ENCODE measurements at regions not wholly inside any gene's neighbourhood (a gene's known extent, or its start where the extent isn't known, plus 50 kb on each side); places are given as distances from the start of the nearest gene placed in this dataset.
A peak's percentile ranks its signal among the peaks of the same experiment; 100 is the strongest.
"Not testable (repeated sequence)": the region's sequence is repeated elsewhere in the genome, so short reads cannot be mapped to it uniquely, and the experiment has no call there.

- DNase-seq (no peak), FAIRE-seq (no peak)
- Histone ChIP-seq H3K4me3 (ENCODE audit: low read length in 3 of 3) (no peak overlapping the region), H3K27ac (ENCODE audit: low read depth in 2 of 2, low read length in 2 of 2) (no peak overlapping the region), H3K36me3 (ENCODE audit: control insufficient read depth in 2 of 3, insufficient read depth in 3 of 3, low read length in 3 of 3) (no peaks in the 10 kb centered on the region), H3K4me1 (ENCODE audit: control insufficient read depth in 2 of 3, insufficient read depth in 2 of 3, low read depth in 1 of 3, low read length in 3 of 3) (peaks cover 0 to 22% (median 0%) of the 10 kb centered on the region in 3 donors), H3K9ac (ENCODE audit: low read length in 3 of 3) (peak overlapping the region in 1 of 3 donors; percentile 19), H3K27me3 (ENCODE audit: control insufficient read depth, insufficient read depth, low read length) (no peaks in the 10 kb centered on the region), H3K9me3 (ENCODE audit: control insufficient read depth in 2 of 3, insufficient read depth in 1 of 3, low read length in 3 of 3) (no peaks in the 10 kb centered on the region)
- TF ChIP-seq CTCF (IDR thresholded peaks at IDR 0.05; ENCODE audit: borderline replicate concordance, extremely low read depth, insufficient read depth): no peak
- intact Hi-C loops (cut with DNase I): no loop called here
Observed at GRCh38 chr17:83204230-83204725, 124.9 kb downstream of the METRNL start.

- peak overlapping the region in 1 of 3 donors; percentile 19 for H3K9ac ChIP-seq (ENCODE audit: low read length in 3 of 3)
- FAIRE-seq; H3K27ac ChIP-seq (ENCODE audit: low read depth in 2 of 2, low read length in 2 of 2); H3K27me3 ChIP-seq (ENCODE audit: control insufficient read depth, insufficient read depth, low read length); intact Hi-C loops (cut with DNase I); H3K9me3 ChIP-seq (ENCODE audit: control insufficient read depth in 2 of 3, insufficient read depth in 1 of 3, low read length in 3 of 3); H3K36me3 ChIP-seq (ENCODE audit: control insufficient read depth in 2 of 3, insufficient read depth in 3 of 3, low read length in 3 of 3); H3K4me3 ChIP-seq (ENCODE audit: low read length in 3 of 3): not testable (repeated sequence)
- peak in 1 of 5 donors; percentile 81 for DNase-seq
- H3K4me1 ChIP-seq (ENCODE audit: control insufficient read depth in 2 of 3, insufficient read depth in 2 of 3, low read depth in 1 of 3, low read length in 3 of 3): peaks cover 0 to 18% (median 0%) of the 10 kb centered on the region in 3 donors
Observed at GRCh38 chr17:83204736-83205386, 125.5 kb downstream of the METRNL start.

GRCh38 chr17:83205387-83206035 is 126.1 kb downstream of the METRNL start:
- H3K27ac ChIP-seq (ENCODE audit: low read depth in 2 of 2, low read length in 2 of 2); H3K9me3 ChIP-seq (ENCODE audit: control insufficient read depth in 2 of 3, insufficient read depth in 1 of 3, low read length in 3 of 3); H3K36me3 ChIP-seq (ENCODE audit: control insufficient read depth in 2 of 3, insufficient read depth in 3 of 3, low read length in 3 of 3); intact Hi-C loops (cut with DNase I); FAIRE-seq; H3K9ac ChIP-seq (ENCODE audit: low read length in 3 of 3); H3K4me3 ChIP-seq (ENCODE audit: low read length in 3 of 3); H3K27me3 ChIP-seq (ENCODE audit: control insufficient read depth, insufficient read depth, low read length): not testable (repeated sequence)
- TF ChIP-seq CTCF (IDR thresholded peaks at IDR 0.05; ENCODE audit: borderline replicate concordance, extremely low read depth, insufficient read depth): peak; percentile 42
- peaks cover 0 to 14% (median 0%) of the 10 kb centered on the region in 3 donors for H3K4me1 ChIP-seq (ENCODE audit: control insufficient read depth in 2 of 3, insufficient read depth in 2 of 3, low read depth in 1 of 3, low read length in 3 of 3)
- DNase-seq: peak in 3 of 5 donors; percentile 48 to 89 (median 70)

GRCh38 chr17:83206036-83206394 is 126.6 kb downstream of the METRNL start:
- H3K9me3 ChIP-seq (ENCODE audit: control insufficient read depth in 2 of 3, insufficient read depth in 1 of 3, low read length in 3 of 3); intact Hi-C loops (cut with DNase I); H3K27me3 ChIP-seq (ENCODE audit: control insufficient read depth, insufficient read depth, low read length); H3K27ac ChIP-seq (ENCODE audit: low read depth in 2 of 2, low read length in 2 of 2); H3K36me3 ChIP-seq (ENCODE audit: control insufficient read depth in 2 of 3, insufficient read depth in 3 of 3, low read length in 3 of 3); H3K9ac ChIP-seq (ENCODE audit: low read length in 3 of 3); DNase-seq; H3K4me3 ChIP-seq (ENCODE audit: low read length in 3 of 3); FAIRE-seq: not testable (repeated sequence)
- peaks cover 0 to 11% (median 0%) of the 10 kb centered on the region in 3 donors for H3K4me1 ChIP-seq (ENCODE audit: control insufficient read depth in 2 of 3, insufficient read depth in 2 of 3, low read depth in 1 of 3, low read length in 3 of 3)

- peak in 1 of 5 donors; percentile 66 for DNase-seq
- H3K9ac ChIP-seq (ENCODE audit: low read length in 3 of 3): not testable (repeated sequence)
Observed at GRCh38 chr17:83206819-83207588, 127.6 kb downstream of the METRNL start.

GRCh38 chr17:83247001-83247400 is 167.6 kb downstream of the METRNL start:
- H3K27me3 ChIP-seq (ENCODE audit: control insufficient read depth, insufficient read depth, low read length); H3K4me1 ChIP-seq (ENCODE audit: control insufficient read depth in 2 of 3, insufficient read depth in 2 of 3, low read depth in 1 of 3, low read length in 3 of 3); H3K36me3 ChIP-seq (ENCODE audit: control insufficient read depth in 2 of 3, insufficient read depth in 3 of 3, low read length in 3 of 3); H3K4me3 ChIP-seq (ENCODE audit: low read length in 3 of 3); H3K9me3 ChIP-seq (ENCODE audit: control insufficient read depth in 2 of 3, insufficient read depth in 1 of 3, low read length in 3 of 3); H3K9ac ChIP-seq (ENCODE audit: low read length in 3 of 3); H3K27ac ChIP-seq (ENCODE audit: low read depth in 2 of 2, low read length in 2 of 2); FAIRE-seq; intact Hi-C loops (cut with DNase I): not testable (repeated sequence)
- peak in 3 of 5 donors; percentile 24 to 93 (median 39) for DNase-seq

More at GRCh38 chr17:83206819-83207588, 127.6 kb downstream of the METRNL start:
- FAIRE-seq; H3K27me3 ChIP-seq (ENCODE audit: control insufficient read depth, insufficient read depth, low read length); intact Hi-C loops (cut with DNase I); H3K27ac ChIP-seq (ENCODE audit: low read depth in 2 of 2, low read length in 2 of 2); H3K4me1 ChIP-seq (ENCODE audit: control insufficient read depth in 2 of 3, insufficient read depth in 2 of 3, low read depth in 1 of 3, low read length in 3 of 3); H3K9me3 ChIP-seq (ENCODE audit: control insufficient read depth in 2 of 3, insufficient read depth in 1 of 3, low read length in 3 of 3); H3K36me3 ChIP-seq (ENCODE audit: control insufficient read depth in 2 of 3, insufficient read depth in 3 of 3, low read length in 3 of 3); H3K4me3 ChIP-seq (ENCODE audit: low read length in 3 of 3): not testable (repeated sequence)
